GM18861 (cell line): ENCODE measurements at regions not wholly inside any gene's neighbourhood (a gene's known extent, or its start where the extent isn't known, plus 50 kb on each side); places are given as distances from the start of the nearest gene placed in this dataset.

Experiments used
- ATAC-seq: cut with Tn5 transposase; IDR thresholded peaks from one replicate; pipeline ENCODE4 v1.9.1; 2021; ENCODE audit not compliant: unreplicated experiment

GRCh38 chr2:151157000-151157735 is 104.5 kb downstream of the RBM43 start:
- no peak for ATAC-seq

GRCh38 chr2:151156431-151156830 is 105.2 kb downstream of the RBM43 start:
- ATAC-seq, result no peak

- no peak for ATAC-seq
These were observed 108.1 kb downstream of the RBM43 start for GRCh38 chr2:151153601-151154000.

GRCh38 chr2:151150331-151151320 is 111.0 kb downstream of the RBM43 start:
- ATAC-seq, result no peak

- no peak for ATAC-seq
These were observed 123.2 kb downstream of the RBM43 start for GRCh38 chr2:151138507-151138906.

- no peak for ATAC-seq
These were observed 124.1 kb downstream of the RBM43 start for GRCh38 chr2:151137526-151137925.

GRCh38 chr2:151120011-151120410 is 141.7 kb downstream of the RBM43 start:
- ATAC-seq, result no peak

GRCh38 chr2:151119374-151119773 is 142.3 kb downstream of the RBM43 start:
- ATAC-seq, result no peak

GRCh38 chr2:151118269-151118668 is 143.4 kb downstream of the RBM43 start:
- no peak for ATAC-seq

GRCh38 chr2:151114874-151115273 is 146.8 kb downstream of the RBM43 start:
- no peak for ATAC-seq

- no peak for ATAC-seq
These were observed 148.3 kb downstream of the RBM43 start for GRCh38 chr2:151113318-151113717.

GRCh38 chr2:151111599-151112278 is 149.9 kb downstream of the RBM43 start:
- ATAC-seq, result no peak

- no peak for ATAC-seq
These were observed 154.7 kb downstream of the RBM43 start for GRCh38 chr2:151106805-151107506.

GRCh38 chr2:151103551-151103950 is 158.1 kb downstream of the RBM43 start:
- ATAC-seq, result no peak

GRCh38 chr2:151102226-151102625 is 159.4 kb downstream of the RBM43 start:
- no peak for ATAC-seq

GRCh38 chr2:151098841-151099240 is 162.8 kb downstream of the RBM43 start:
- no peak for ATAC-seq

- no peak for ATAC-seq
These were observed 163.8 kb downstream of the RBM43 start for GRCh38 chr2:151097895-151098294.

GRCh38 chr2:151097128-151097527 is 164.5 kb downstream of the RBM43 start:
- ATAC-seq, result no peak

GRCh38 chr2:151096235-151096634 is 165.4 kb downstream of the RBM43 start:
- ATAC-seq, result no peak

GRCh38 chr2:151095463-151095862 is 166.2 kb downstream of the RBM43 start:
- ATAC-seq, result no peak

GRCh38 chr2:151091583-151091982 is 170.1 kb downstream of the RBM43 start:
- no peak for ATAC-seq
